Esophagus muscularis mucosa (tissue), 4 donors: ENCODE measurements at regions not wholly inside any gene's neighbourhood (a gene's known extent, or its start where the extent isn't known, plus 50 kb on each side); places are given as distances from the start of the nearest gene placed in this dataset.

Experiments used
- CTCF ChIP-seq, 3 experiments: fragments of 200-600 bp in 2 of 3; fragments of 450-650 bp in 1 of 3; sonication (generic) in 2 of 3; IDR thresholded peaks; one replicate each; pipeline ENCODE4 v1.5.1; 2017 to 2019; ENCODE audit warnings: antibody characterized with exemption in 3 of 3, mild to moderate bottlenecking in 2 of 3, moderate library complexity in 1 of 3
- EP300 ChIP-seq: sonication (generic); formaldehyde crosslinking; IDR thresholded peaks from one replicate; pipeline ENCODE4 v1.6.1; 2017; ENCODE audit warnings: antibody characterized with exemption
- POLR2A ChIP-seq: fragments of 450-650 bp; IDR thresholded peaks from one replicate; pipeline ENCODE4 v1.6.1; 2017; ENCODE audit warnings: antibody characterized with exemption, moderate library complexity, mild to moderate bottlenecking, low read depth
- POLR2AphosphoS5 ChIP-seq, 2 donors: sonication (generic); formaldehyde crosslinking; IDR thresholded peaks; one replicate each; pipeline ENCODE4 v1.6.1; 2017; ENCODE audit warnings: antibody characterized with exemption in 2 of 2

- no peak for TF ChIP-seq CTCF (IDR thresholded peaks at IDR 0.05)
- TF ChIP-seq POLR2AphosphoS5 (IDR thresholded peaks at IDR 0.05), result no peak
- no peak for TF ChIP-seq POLR2A
- no peak for TF ChIP-seq EP300
Observed at GRCh38 chr7:20858951-20859350, 72.3 kb upstream of the SP8 start.
